ENCODE measurements at regions not wholly inside any gene's neighbourhood (a gene's known extent, or its start where the extent isn't known, plus 50 kb on each side); places are given as distances from the start of the nearest gene placed in this dataset.

DNA sequence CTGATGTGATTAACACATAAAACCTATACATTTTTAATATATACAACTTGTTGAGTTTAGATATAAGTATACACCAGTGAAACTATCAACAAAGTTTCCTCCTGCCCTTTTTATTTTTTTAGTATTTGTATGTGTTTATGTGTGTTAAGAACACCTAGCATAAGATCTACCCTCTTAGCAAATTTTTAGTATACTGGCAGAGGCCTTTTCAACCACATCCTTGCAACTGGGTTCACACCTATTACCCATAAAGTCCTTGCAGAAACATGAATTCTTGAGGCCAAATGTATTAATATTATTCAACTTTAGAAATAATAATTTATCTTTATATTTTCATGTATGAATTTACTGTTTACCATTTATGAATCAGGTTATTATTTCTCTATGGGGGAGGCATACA is 119.7 kb upstream of the CRIM1 start:
- H3K27ac ChIP-seq (ENCODE audit: low read depth in 2 of 2, low read length in 1 of 2), result no peak overlapping the region
- H2AFZ ChIP-seq (ENCODE audit: low read depth), result no peak overlapping the region
- DNase-seq, result no peak
- no peaks in the 10 kb centered on the region for H3K36me3 ChIP-seq (replicated peaks in 1 of 2; ENCODE audit: control insufficient read depth in 1 of 2, insufficient read depth in 2 of 2, low read length in 1 of 2)
- H3K4me1 ChIP-seq (ENCODE audit: control insufficient read depth in 1 of 2, insufficient read depth in 2 of 2, low read depth in 1 of 2, low read length in 1 of 2), result no peaks in the 10 kb centered on the region
- no peaks in the 10 kb centered on the region for H3K9me3 ChIP-seq
- no peak overlapping the region for H3K4me2 ChIP-seq
- H3K79me2 ChIP-seq (ENCODE audit: insufficient read depth), result no peaks in the 10 kb centered on the region
- H3K9me2 ChIP-seq, result 0 out of 2 replicates have a peak, but pooled peaks cover 3% of the 10 kb centered on the region
- ChIA-PET POLR2A (no interaction called here), CTCF (no interaction called here)
- no peak overlapping the region for H3K4me3 ChIP-seq (ENCODE audit: low read depth in 2 of 2, low read length in 1 of 2)
- H3K27me3 ChIP-seq (ENCODE audit: insufficient read depth), result peaks cover 14% of the 10 kb centered on the region; the same call in 1 of the 2 replicates
- H4K20me1 ChIP-seq (ENCODE audit: insufficient read depth), result no peaks in the 10 kb centered on the region
- TF ChIP-seq YY1 (IDR thresholded peaks at IDR 0.05; ENCODE audit: low read depth) (no peak), TAF1 (IDR thresholded peaks at IDR 0.05; ENCODE audit: borderline replicate concordance, low read depth, low read length) (no peak), TCF12 (IDR thresholded peaks at IDR 0.05) (no peak), SIN3A (IDR thresholded peaks at IDR 0.05; ENCODE audit: borderline replicate concordance, low read depth, low read length) (no peak), EP300 (IDR thresholded peaks at IDR 0.05; ENCODE audit: borderline replicate concordance in 1 of 2, low read depth in 1 of 2, low read length in 1 of 2) (no peak), MEF2A (IDR thresholded peaks at IDR 0.05; ENCODE audit: borderline replicate concordance, low read depth) (no peak), ELF1 (IDR thresholded peaks at IDR 0.05) (no peak), GATA2 (CRISPR knock-in tag; IDR thresholded peaks at IDR 0.05) (no peak), EZH2phosphoT487 (IDR thresholded peaks at IDR 0.05; ENCODE audit: borderline replicate concordance, low read depth) (no peak), GABPA (IDR thresholded peaks at IDR 0.05; ENCODE audit: low read depth) (no peak), RCOR1 (IDR thresholded peaks at IDR 0.05; ENCODE audit: low read length) (no peak), NFIC (IDR thresholded peaks at IDR 0.05; ENCODE audit: borderline replicate concordance) (no peak), CHD2 (IDR thresholded peaks at IDR 0.05; ENCODE audit: low read length, partially characterized antibody) (no peak)
- TF ChIP-seq, protein P1, sequence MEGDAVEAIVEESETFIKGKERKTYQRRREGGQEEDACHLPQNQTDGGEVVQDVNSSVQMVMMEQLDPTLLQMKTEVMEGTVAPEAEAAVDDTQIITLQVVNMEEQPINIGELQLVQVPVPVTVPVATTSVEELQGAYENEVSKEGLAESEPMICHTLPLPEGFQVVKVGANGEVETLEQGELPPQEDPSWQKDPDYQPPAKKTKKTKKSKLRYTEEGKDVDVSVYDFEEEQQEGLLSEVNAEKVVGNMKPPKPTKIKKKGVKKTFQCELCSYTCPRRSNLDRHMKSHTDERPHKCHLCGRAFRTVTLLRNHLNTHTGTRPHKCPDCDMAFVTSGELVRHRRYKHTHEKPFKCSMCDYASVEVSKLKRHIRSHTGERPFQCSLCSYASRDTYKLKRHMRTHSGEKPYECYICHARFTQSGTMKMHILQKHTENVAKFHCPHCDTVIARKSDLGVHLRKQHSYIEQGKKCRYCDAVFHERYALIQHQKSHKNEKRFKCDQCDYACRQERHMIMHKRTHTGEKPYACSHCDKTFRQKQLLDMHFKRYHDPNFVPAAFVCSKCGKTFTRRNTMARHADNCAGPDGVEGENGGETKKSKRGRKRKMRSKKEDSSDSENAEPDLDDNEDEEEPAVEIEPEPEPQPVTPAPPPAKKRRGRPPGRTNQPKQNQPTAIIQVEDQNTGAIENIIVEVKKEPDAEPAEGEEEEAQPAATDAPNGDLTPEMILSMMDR (IDR thresholded peaks at IDR 0.05), result no peak
- TF ChIP-seq, protein P2, sequence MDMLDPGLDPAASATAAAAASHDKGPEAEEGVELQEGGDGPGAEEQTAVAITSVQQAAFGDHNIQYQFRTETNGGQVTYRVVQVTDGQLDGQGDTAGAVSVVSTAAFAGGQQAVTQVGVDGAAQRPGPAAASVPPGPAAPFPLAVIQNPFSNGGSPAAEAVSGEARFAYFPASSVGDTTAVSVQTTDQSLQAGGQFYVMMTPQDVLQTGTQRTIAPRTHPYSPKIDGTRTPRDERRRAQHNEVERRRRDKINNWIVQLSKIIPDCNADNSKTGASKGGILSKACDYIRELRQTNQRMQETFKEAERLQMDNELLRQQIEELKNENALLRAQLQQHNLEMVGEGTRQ (IDR thresholded peaks at IDR 0.05; ENCODE audit: borderline replicate concordance, low read depth, low read length), result no peak
- TF ChIP-seq, protein P3, sequence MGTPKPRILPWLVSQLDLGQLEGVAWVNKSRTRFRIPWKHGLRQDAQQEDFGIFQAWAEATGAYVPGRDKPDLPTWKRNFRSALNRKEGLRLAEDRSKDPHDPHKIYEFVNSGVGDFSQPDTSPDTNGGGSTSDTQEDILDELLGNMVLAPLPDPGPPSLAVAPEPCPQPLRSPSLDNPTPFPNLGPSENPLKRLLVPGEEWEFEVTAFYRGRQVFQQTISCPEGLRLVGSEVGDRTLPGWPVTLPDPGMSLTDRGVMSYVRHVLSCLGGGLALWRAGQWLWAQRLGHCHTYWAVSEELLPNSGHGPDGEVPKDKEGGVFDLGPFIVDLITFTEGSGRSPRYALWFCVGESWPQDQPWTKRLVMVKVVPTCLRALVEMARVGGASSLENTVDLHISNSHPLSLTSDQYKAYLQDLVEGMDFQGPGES (IDR thresholded peaks at IDR 0.05; ENCODE audit: low read depth, low read length), result no peak
- no peak overlapping the region for H3K9ac ChIP-seq
- no peaks in the 10 kb centered on the region for H3F3A ChIP-seq (replicated peaks; ENCODE audit: insufficient read depth)

Measured in SK-N-SH (cell line).